HEK293 (cell line): ENCODE measurements at regions not wholly inside any gene's neighbourhood (a gene's known extent, or its start where the extent isn't known, plus 50 kb on each side); places are given as distances from the start of the nearest gene placed in this dataset.

Experiments
- CTCF ChIA-PET: fragments of 350-600 bp; formaldehyde crosslinking; extraction: SDS; loops from one replicate; lab custom pipeline; 2021; ENCODE audit warnings: antibody characterized with exemption; lab: Yijun Ruan, JAX
- POLR2A ChIA-PET: fragments of 300-600 bp; formaldehyde crosslinking; extraction: SDS; loops from one replicate; lab custom pipeline; 2020; ENCODE audit warnings: antibody characterized with exemption, inconsistent platforms; lab: Yijun Ruan, JAX
- H3K27ac ChIP-seq: fragments of 200-500 bp; sonication (Bioruptor generic); 2 replicates; pipeline ENCODE4 v1.5.1; 2014; ENCODE audit warnings: low read depth, low read length, control low read depth, inconsistent platforms; ENCODE audit errors: extremely low read depth
- H3K36me3 ChIP-seq, 2 experiments: fragments of 200-500 bp in 1 of 2; sonication (Bioruptor generic) in 1 of 2; 1 replicate in 1 of 2; 2 replicates in 1 of 2; pipeline ENCODE4 v1.5.1; 2014 to 2017; ENCODE audit warnings: inconsistent platforms in 2 of 2, low read length in 2 of 2; ENCODE audit not compliant: control insufficient read depth in 2 of 2, insufficient read depth in 1 of 2
- H3K4me1 ChIP-seq: fragments of 200-500 bp; sonication (Bioruptor generic); 2 replicates; pipeline ENCODE4 v1.5.1; 2014; ENCODE audit warnings: mild to moderate bottlenecking, low read length, inconsistent platforms; ENCODE audit not compliant: control insufficient read depth, insufficient read depth
- H3K4me3 ChIP-seq: 2 replicates; pipeline ENCODE4 v1.5.1; 2011; ENCODE audit warnings: low read depth, mild to moderate bottlenecking, control low read depth, low read length, moderate library complexity
- H3K9me3 ChIP-seq: fragments of 200-500 bp; sonication (Bioruptor generic); 2 replicates; pipeline ENCODE4 v1.5.1; 2014; ENCODE audit warnings: low read depth, low read length, inconsistent platforms; ENCODE audit not compliant: control insufficient read depth, insufficient read depth
- BCL11A ChIP-seq: fragments of 450-650 bp; formaldehyde crosslinking; IDR thresholded peaks from 2 replicates; pipeline ENCODE4 v1.5.1; 2016; ENCODE audit warnings: low read depth, missing biosample characterization, missing genetic modification characterization
- KLF10 ChIP-seq: fragments of 450-650 bp; IDR thresholded peaks from 2 replicates; pipeline ENCODE4 v1.5.1; 2018; ENCODE audit warnings: missing biosample characterization, mild to moderate bottlenecking, missing genetic modification characterization
- MYNN ChIP-seq: fragments of 450-650 bp; formaldehyde crosslinking; IDR thresholded peaks from 2 replicates; pipeline ENCODE4 v1.5.1; 2016; ENCODE audit warnings: missing biosample characterization, missing genetic modification characterization, borderline replicate concordance
- SP2 ChIP-seq: fragments of 450-650 bp; formaldehyde crosslinking; IDR thresholded peaks from 2 replicates; pipeline ENCODE4 v1.5.1; 2016; ENCODE audit warnings: missing biosample characterization, missing genetic modification characterization
- TCF7L2 ChIP-seq: IDR thresholded peaks from 2 replicates; pipeline ENCODE4 v1.6.1; 2011; ENCODE audit warnings: low read depth, mild to moderate bottlenecking, inconsistent platforms, low read length, moderate library complexity, borderline replicate concordance
- ZBTB48 ChIP-seq: fragments of 450-650 bp; formaldehyde crosslinking; IDR thresholded peaks from 2 replicates; pipeline ENCODE4 v1.5.1; 2016; ENCODE audit warnings: missing biosample characterization, missing genetic modification characterization
- ZNF112 ChIP-seq: fragments of 450-650 bp; formaldehyde crosslinking; IDR thresholded peaks from 2 replicates; pipeline ENCODE4 v1.5.0; 2017; ENCODE audit warnings: missing biosample characterization, missing genetic modification characterization
- ZNF175 ChIP-seq: fragments of 450-650 bp; formaldehyde crosslinking; IDR thresholded peaks from 2 replicates; pipeline ENCODE4 v1.5.1; 2016; ENCODE audit warnings: missing biosample characterization, missing genetic modification characterization
- ZNF184 ChIP-seq: fragments of 450-650 bp; IDR thresholded peaks from 2 replicates; pipeline ENCODE4 v1.5.1; 2018; ENCODE audit warnings: missing biosample characterization, mild to moderate bottlenecking, missing genetic modification characterization
- ZNF221 ChIP-seq: fragments of 450-650 bp; formaldehyde crosslinking; IDR thresholded peaks from 2 replicates; pipeline ENCODE4 v1.5.1; 2017; ENCODE audit warnings: missing biosample characterization, missing genetic modification characterization, borderline replicate concordance
- ZNF266 ChIP-seq: fragments of 450-650 bp; formaldehyde crosslinking; IDR thresholded peaks from 2 replicates; pipeline ENCODE4 v1.5.1; 2016; ENCODE audit warnings: missing biosample characterization, missing genetic modification characterization, low read depth
- ZNF391 ChIP-seq: fragments of 450-650 bp; formaldehyde crosslinking; IDR thresholded peaks from 2 replicates; pipeline ENCODE4 v1.5.1; 2016; ENCODE audit warnings: low read depth, missing biosample characterization, missing genetic modification characterization, borderline replicate concordance
- ZNF571 ChIP-seq: fragments of 450-650 bp; formaldehyde crosslinking; IDR thresholded peaks from 2 replicates; pipeline ENCODE4 v1.5.0; 2017; ENCODE audit warnings: missing biosample characterization, missing genetic modification characterization
- ZNF585B ChIP-seq: fragments of 450-650 bp; formaldehyde crosslinking; IDR thresholded peaks from 2 replicates; pipeline ENCODE4 v1.5.1; 2016; ENCODE audit warnings: missing biosample characterization, missing genetic modification characterization
- ZNF664 ChIP-seq: fragments of 450-650 bp; formaldehyde crosslinking; IDR thresholded peaks from 2 replicates; pipeline ENCODE4 v1.5.1; 2016; ENCODE audit warnings: missing biosample characterization, missing genetic modification characterization
- TF ChIP-seq, protein P1 (sequence below): fragments of 450-650 bp; formaldehyde crosslinking; IDR thresholded peaks from 2 replicates; pipeline ENCODE4 v1.5.1; 2016; ENCODE audit warnings: missing biosample characterization, missing genetic modification characterization, borderline replicate concordance
- TF ChIP-seq, protein P2 (sequence below): sonication (generic); formaldehyde crosslinking; IDR thresholded peaks from 2 replicates; pipeline ENCODE4 v1.8.1; 2022; ENCODE audit warnings: mild to moderate bottlenecking, moderate library complexity, missing genetic modification reagents
- TF ChIP-seq, protein P3 (sequence below): fragments of 450-650 bp; formaldehyde crosslinking; IDR thresholded peaks from 2 replicates; pipeline ENCODE4 v1.5.1; 2016; ENCODE audit warnings: missing biosample characterization, missing genetic modification characterization
- TF ChIP-seq, protein P4 (sequence below): fragments of 450-650 bp; formaldehyde crosslinking; IDR thresholded peaks from 2 replicates; pipeline ENCODE4 v1.5.1; 2017; ENCODE audit warnings: missing biosample characterization, missing genetic modification characterization

DNA sequence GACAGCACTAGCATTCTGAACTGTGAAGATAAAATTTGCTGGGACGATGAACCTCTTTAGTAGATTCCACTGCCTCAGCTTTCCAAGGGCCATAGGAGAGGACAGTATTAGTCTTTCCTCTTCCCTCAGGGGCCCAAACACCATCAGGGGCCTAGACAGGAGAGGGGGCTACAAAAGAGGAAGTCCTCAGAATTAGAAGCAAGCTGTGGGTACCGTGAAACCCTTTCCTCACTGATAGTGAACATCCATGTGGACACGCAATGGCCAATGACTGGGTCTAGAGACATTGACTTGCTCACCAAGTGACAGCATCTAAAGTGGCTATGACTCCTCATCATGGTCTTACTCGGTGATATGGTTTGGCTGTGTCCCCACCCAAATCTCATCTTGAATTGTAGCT, 68.1 kb upstream of the UST start:
- no peak overlapping the region for H3K4me3 ChIP-seq
- H3K27ac ChIP-seq: no peak overlapping the region
- TF ChIP-seq ZNF585B (tag by site-specific recombination) (no peak), ZBTB48 (tag by site-specific recombination) (no peak), ZNF184 (no peak), ZNF571 (tag by site-specific recombination) (no peak), KLF10 (tag by site-specific recombination) (no peak), SP2 (tag by site-specific recombination) (no peak), ZNF266 (no peak), ZNF221 (tag by site-specific recombination) (no peak), MYNN (tag by site-specific recombination) (no peak), ZNF391 (tag by site-specific recombination) (no peak), BCL11A (tag by site-specific recombination) (no peak), ZNF175 (tag by site-specific recombination) (no peak), ZNF112 (tag by site-specific recombination) (no peak), ZNF664 (tag by site-specific recombination) (no peak), TCF7L2 (no peak)
- TF ChIP-seq, protein P1, sequence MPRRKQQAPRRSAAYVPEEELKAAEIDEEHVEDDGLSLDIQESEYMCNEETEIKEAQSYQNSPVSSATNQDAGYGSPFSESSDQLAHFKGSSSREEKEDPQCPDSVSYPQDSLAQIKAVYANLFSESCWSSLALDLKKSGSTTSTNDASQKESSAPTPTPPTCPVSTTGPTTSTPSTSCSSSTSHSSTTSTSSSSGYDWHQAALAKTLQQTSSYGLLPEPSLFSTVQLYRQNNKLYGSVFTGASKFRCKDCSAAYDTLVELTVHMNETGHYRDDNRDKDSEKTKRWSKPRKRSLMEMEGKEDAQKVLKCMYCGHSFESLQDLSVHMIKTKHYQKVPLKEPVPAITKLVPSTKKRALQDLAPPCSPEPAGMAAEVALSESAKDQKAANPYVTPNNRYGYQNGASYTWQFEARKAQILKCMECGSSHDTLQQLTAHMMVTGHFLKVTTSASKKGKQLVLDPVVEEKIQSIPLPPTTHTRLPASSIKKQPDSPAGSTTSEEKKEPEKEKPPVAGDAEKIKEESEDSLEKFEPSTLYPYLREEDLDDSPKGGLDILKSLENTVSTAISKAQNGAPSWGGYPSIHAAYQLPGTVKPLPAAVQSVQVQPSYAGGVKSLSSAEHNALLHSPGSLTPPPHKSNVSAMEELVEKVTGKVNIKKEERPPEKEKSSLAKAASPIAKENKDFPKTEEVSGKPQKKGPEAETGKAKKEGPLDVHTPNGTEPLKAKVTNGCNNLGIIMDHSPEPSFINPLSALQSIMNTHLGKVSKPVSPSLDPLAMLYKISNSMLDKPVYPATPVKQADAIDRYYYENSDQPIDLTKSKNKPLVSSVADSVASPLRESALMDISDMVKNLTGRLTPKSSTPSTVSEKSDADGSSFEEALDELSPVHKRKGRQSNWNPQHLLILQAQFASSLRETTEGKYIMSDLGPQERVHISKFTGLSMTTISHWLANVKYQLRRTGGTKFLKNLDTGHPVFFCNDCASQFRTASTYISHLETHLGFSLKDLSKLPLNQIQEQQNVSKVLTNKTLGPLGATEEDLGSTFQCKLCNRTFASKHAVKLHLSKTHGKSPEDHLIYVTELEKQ (tag by site-specific recombination): no peak
- TF ChIP-seq, protein P2, sequence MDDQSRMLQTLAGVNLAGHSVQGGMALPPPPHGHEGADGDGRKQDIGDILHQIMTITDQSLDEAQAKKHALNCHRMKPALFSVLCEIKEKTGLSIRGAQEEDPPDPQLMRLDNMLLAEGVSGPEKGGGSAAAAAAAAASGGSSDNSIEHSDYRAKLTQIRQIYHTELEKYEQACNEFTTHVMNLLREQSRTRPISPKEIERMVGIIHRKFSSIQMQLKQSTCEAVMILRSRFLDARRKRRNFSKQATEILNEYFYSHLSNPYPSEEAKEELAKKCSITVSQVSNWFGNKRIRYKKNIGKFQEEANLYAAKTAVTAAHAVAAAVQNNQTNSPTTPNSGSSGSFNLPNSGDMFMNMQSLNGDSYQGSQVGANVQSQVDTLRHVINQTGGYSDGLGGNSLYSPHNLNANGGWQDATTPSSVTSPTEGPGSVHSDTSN: no peak
- TF ChIP-seq, protein P3, sequence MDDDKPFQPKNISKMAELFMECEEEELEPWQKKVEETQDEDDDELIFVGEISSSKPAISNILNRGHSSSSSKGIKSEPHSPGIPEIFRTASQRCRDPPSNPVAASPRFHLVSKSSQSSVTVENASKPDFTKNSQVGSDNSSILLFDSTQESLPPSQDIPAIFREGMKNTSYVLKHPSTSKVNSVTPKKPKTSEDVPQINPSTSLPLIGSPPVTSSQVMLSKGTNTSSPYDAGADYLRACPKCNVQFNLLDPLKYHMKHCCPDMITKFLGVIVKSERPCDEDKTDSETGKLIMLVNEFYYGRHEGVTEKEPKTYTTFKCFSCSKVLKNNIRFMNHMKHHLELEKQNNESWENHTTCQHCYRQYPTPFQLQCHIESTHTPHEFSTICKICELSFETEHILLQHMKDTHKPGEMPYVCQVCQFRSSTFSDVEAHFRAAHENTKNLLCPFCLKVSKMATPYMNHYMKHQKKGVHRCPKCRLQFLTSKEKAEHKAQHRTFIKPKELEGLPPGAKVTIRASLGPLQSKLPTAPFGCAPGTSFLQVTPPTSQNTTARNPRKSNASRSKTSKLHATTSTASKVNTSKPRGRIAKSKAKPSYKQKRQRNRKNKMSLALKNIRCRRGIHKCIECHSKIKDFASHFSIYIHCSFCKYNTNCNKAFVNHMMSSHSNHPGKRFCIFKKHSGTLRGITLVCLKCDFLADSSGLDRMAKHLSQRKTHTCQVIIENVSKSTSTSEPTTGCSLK: no peak
- TF ChIP-seq, protein P4, sequence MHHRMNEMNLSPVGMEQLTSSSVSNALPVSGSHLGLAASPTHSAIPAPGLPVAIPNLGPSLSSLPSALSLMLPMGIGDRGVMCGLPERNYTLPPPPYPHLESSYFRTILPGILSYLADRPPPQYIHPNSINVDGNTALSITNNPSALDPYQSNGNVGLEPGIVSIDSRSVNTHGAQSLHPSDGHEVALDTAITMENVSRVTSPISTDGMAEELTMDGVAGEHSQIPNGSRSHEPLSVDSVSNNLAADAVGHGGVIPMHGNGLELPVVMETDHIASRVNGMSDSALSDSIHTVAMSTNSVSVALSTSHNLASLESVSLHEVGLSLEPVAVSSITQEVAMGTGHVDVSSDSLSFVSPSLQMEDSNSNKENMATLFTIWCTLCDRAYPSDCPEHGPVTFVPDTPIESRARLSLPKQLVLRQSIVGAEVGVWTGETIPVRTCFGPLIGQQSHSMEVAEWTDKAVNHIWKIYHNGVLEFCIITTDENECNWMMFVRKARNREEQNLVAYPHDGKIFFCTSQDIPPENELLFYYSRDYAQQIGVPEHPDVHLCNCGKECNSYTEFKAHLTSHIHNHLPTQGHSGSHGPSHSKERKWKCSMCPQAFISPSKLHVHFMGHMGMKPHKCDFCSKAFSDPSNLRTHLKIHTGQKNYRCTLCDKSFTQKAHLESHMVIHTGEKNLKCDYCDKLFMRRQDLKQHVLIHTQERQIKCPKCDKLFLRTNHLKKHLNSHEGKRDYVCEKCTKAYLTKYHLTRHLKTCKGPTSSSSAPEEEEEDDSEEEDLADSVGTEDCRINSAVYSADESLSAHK (tag by site-specific recombination): no peak
- TF ChIP-seq, all 188 proteins: peak for 0
- Histone ChIP-seq H3K36me3 (no peaks in the 10 kb centered on the region), H3K4me1 (no peaks in the 10 kb centered on the region), H3K9me3 (no peaks in the 10 kb centered on the region)
- POLR2A ChIA-PET: no interaction called here
- CTCF ChIA-PET: interaction anchor here (0.6 kb wide), 1 partner anchor 163 kb away, joined by 3 read pairs; no protein-coding TSS in a partner anchor
